ENCODE measurements at regions not wholly inside any gene's neighbourhood (a gene's known extent, or its start where the extent isn't known, plus 50 kb on each side); places are given as distances from the start of the nearest gene placed in this dataset.

DNA sequence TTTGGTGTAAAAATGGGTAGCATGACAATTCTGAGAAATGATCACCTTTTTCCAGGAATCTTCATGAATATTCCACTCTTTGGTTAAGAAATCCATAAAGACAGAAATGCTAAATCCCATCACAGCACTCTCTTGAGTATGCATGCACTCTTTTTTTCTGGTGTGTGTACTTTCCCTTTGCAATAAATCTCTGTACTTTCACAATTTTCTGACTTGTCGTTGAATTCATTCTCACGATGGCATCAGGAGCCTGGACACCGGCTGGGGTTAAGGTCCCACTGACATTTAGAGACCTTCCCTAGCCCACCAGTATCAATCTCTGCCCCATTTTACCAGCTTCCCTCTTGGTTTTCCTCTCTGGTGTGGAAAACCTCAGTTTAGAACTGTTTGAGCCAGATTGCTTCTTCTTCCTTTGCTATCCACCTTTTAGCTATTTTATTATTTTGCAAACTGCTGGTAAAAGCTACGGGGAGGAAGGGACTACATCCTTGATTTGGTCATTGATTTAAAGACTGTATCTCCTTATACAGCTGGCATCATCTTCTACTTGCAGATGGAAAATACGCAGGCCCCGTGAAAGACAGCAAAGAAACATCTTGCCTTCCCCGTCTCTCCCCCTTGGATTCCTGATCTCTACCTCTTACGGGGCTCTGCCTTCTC, 59.9 kb upstream of the ZFR start:
- TF ChIP-seq, protein P1, sequence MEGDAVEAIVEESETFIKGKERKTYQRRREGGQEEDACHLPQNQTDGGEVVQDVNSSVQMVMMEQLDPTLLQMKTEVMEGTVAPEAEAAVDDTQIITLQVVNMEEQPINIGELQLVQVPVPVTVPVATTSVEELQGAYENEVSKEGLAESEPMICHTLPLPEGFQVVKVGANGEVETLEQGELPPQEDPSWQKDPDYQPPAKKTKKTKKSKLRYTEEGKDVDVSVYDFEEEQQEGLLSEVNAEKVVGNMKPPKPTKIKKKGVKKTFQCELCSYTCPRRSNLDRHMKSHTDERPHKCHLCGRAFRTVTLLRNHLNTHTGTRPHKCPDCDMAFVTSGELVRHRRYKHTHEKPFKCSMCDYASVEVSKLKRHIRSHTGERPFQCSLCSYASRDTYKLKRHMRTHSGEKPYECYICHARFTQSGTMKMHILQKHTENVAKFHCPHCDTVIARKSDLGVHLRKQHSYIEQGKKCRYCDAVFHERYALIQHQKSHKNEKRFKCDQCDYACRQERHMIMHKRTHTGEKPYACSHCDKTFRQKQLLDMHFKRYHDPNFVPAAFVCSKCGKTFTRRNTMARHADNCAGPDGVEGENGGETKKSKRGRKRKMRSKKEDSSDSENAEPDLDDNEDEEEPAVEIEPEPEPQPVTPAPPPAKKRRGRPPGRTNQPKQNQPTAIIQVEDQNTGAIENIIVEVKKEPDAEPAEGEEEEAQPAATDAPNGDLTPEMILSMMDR (IDR thresholded peaks at IDR 0.05; ENCODE audit: low read depth, low read length) = no peak
- TF ChIP-seq, protein P2, sequence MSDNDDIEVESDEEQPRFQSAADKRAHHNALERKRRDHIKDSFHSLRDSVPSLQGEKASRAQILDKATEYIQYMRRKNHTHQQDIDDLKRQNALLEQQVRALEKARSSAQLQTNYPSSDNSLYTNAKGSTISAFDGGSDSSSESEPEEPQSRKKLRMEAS (IDR thresholded peaks at IDR 0.05; ENCODE audit: low read depth, low read length) = no peak
- no peak for TF ChIP-seq POLR2A (IDR thresholded peaks at IDR 0.05; ENCODE audit: extremely low read depth, insufficient read length)
- no peak for TF ChIP-seq MYC (IDR thresholded peaks at IDR 0.05; ENCODE audit: low read depth, low read length)

All from NB4 (cell line).